Liver (tissue), 8 donors: ENCODE measurements at regions not wholly inside any gene's neighbourhood (a gene's known extent, or its start where the extent isn't known, plus 50 kb on each side); places are given as distances from the start of the nearest gene placed in this dataset.
"Not testable (repeated sequence)": the region's sequence is repeated elsewhere in the genome, so short reads cannot be mapped to it uniquely, and the experiment has no call there.

Experiments used
- DNase-seq: peaks from one replicate; pipeline ENCODE4 v3.0.0-alpha.2; 2017; ENCODE audit warnings: low spot score
- H3K27ac ChIP-seq, 2 donors: one replicate each; pipeline ENCODE4 v1.7.0; 2013; ENCODE audit warnings: inconsistent platforms in 2 of 2, low read length in 2 of 2, control low read depth in 1 of 2, low read depth in 1 of 2, mild to moderate bottlenecking in 1 of 2
- H3K27me3 ChIP-seq, 4 donors: one replicate each; pipeline versions ENCODE4 v1.6.1 to v1.7.0; 2013; ENCODE audit warnings: low read length in 3 of 4, inconsistent platforms in 1 of 4, mild to moderate bottlenecking in 1 of 4, moderate library complexity in 1 of 4; ENCODE audit not compliant: control insufficient read depth in 4 of 4, insufficient read depth in 4 of 4
- H3K36me3 ChIP-seq, 4 donors: one replicate each; pipeline versions ENCODE4 v1.6.1 to v1.7.0; 2013; ENCODE audit warnings: low read length in 3 of 4, mild to moderate bottlenecking in 3 of 4, low read depth in 1 of 4, moderate library complexity in 1 of 4; ENCODE audit not compliant: control insufficient read depth in 4 of 4, insufficient read depth in 3 of 4
- H3K4me1 ChIP-seq, 4 donors: one replicate each; pipeline versions ENCODE4 v1.6.1 to v1.7.0; 2013; ENCODE audit warnings: low read length in 3 of 4, mild to moderate bottlenecking in 3 of 4, moderate library complexity in 1 of 4; ENCODE audit not compliant: control insufficient read depth in 4 of 4, insufficient read depth in 4 of 4
- H3K4me3 ChIP-seq, 3 donors: one replicate each; pipeline versions ENCODE4 v1.6.1 to v1.7.0; 2013; ENCODE audit warnings: low read length in 3 of 3, control low read depth in 1 of 3, low read depth in 1 of 3, mild to moderate bottlenecking in 1 of 3
- H3K9ac ChIP-seq, 2 donors: one replicate each; pipeline ENCODE4 v1.7.0; 2013; ENCODE audit warnings: low read length in 2 of 2, mild to moderate bottlenecking in 2 of 2, moderate library complexity in 2 of 2, control low read depth in 1 of 2, low read depth in 1 of 2
- H3K9me3 ChIP-seq, 4 donors: one replicate each; pipeline versions ENCODE4 v1.6.1 to v1.7.0; 2013; ENCODE audit warnings: low read length in 3 of 4; ENCODE audit not compliant: control insufficient read depth in 4 of 4
- EGR1 ChIP-seq, 2 donors: IDR thresholded peaks; 2 replicates each; pipeline ENCODE4 v1.6.1; 2016 to 2018; ENCODE audit warnings: antibody characterized with exemption in 2 of 2, low read depth in 2 of 2
- FOXA1 ChIP-seq: IDR thresholded peaks from 2 replicates; pipeline ENCODE4 v1.6.1; 2016; ENCODE audit warnings: antibody characterized with exemption
- FOXA2 ChIP-seq: IDR thresholded peaks from 2 replicates; pipeline ENCODE4 v1.6.1; 2016; ENCODE audit warnings: antibody characterized with exemption
- GABPA ChIP-seq, 2 donors: IDR thresholded peaks in 1 of 2; conservative IDR thresholded peaks in 1 of 2; 2 replicates each; pipeline ENCODE4 v1.6.1; 2016; ENCODE audit warnings: antibody characterized with exemption in 2 of 2, mild to moderate bottlenecking in 1 of 2, moderate library complexity in 1 of 2
- HNF4A ChIP-seq, 2 donors: conservative IDR thresholded peaks; 2 replicates each; pipeline ENCODE4 v1.6.1; 2016; ENCODE audit warnings: antibody characterized with exemption in 2 of 2, mild to moderate bottlenecking in 2 of 2
- HNF4G ChIP-seq: IDR thresholded peaks from 2 replicates; pipeline ENCODE4 v1.6.1; 2016; ENCODE audit warnings: antibody characterized with exemption
- JUND ChIP-seq, 2 donors: IDR thresholded peaks; 2 replicates each; pipeline ENCODE4 v1.6.1; 2016; ENCODE audit warnings: antibody characterized with exemption in 2 of 2
- NR2F2 ChIP-seq: IDR thresholded peaks from 2 replicates; pipeline ENCODE4 v1.6.1; 2016; ENCODE audit warnings: antibody characterized with exemption
- RAD21 ChIP-seq, 2 donors: IDR thresholded peaks; 2 replicates each; pipeline ENCODE4 v1.6.1; 2016; ENCODE audit warnings: antibody characterized with exemption in 2 of 2, mild to moderate bottlenecking in 2 of 2
- RXRA ChIP-seq, 2 donors: IDR thresholded peaks; 2 replicates each; pipeline ENCODE4 v1.6.1; 2017 to 2018; ENCODE audit warnings: antibody characterized with exemption in 2 of 2, mild to moderate bottlenecking in 1 of 2
- SP1 ChIP-seq: IDR thresholded peaks from 2 replicates; pipeline ENCODE4 v1.6.1; 2018; ENCODE audit warnings: antibody characterized with exemption, mild to moderate bottlenecking
- TAF1 ChIP-seq: conservative IDR thresholded peaks from 2 replicates; pipeline ENCODE4 v1.6.1; 2016; ENCODE audit warnings: antibody characterized with exemption, mild to moderate bottlenecking
- YY1 ChIP-seq: IDR thresholded peaks from 2 replicates; pipeline ENCODE4 v1.6.1; 2016; ENCODE audit warnings: antibody characterized with exemption, mild to moderate bottlenecking
- WGBS: extraction: QIAGEN DNeasy Blood & Tissue Kit; methylation state at CpG from one replicate; pipeline ENCODE4 v1.1.7; 2013; 5-methylcytosine and 5-hydroxymethylcytosine counted together
- TF ChIP-seq, protein P1 (sequence below): IDR thresholded peaks from 2 replicates; pipeline ENCODE4 v1.6.1; 2016; ENCODE audit warnings: antibody characterized with exemption
- TF ChIP-seq, protein P2 (sequence below): fragments of 150-350 bp; IDR thresholded peaks from 2 replicates; pipeline ENCODE4 v1.5.1; 2017; ENCODE audit warnings: improper control_type of control experiment, low read depth, low read length; ENCODE audit not compliant: missing input control
- TF ChIP-seq, protein P3 (sequence below): IDR thresholded peaks from 2 replicates; pipeline ENCODE4 v1.6.1; 2016; ENCODE audit warnings: antibody characterized with exemption
- TF ChIP-seq, protein P4 (sequence below): IDR thresholded peaks from 2 replicates; pipeline ENCODE4 v1.6.1; 2016; ENCODE audit warnings: antibody characterized with exemption, mild to moderate bottlenecking
- TF ChIP-seq, protein P5 (sequence below): IDR thresholded peaks from 2 replicates; pipeline ENCODE4 v1.6.1; 2016; ENCODE audit warnings: antibody characterized with exemption
- donor health status: healthy.
- donor health status: healthy.
- donor health status: healthy.
- donor health status: healthy.
- donor health status: healthy.

DNA sequence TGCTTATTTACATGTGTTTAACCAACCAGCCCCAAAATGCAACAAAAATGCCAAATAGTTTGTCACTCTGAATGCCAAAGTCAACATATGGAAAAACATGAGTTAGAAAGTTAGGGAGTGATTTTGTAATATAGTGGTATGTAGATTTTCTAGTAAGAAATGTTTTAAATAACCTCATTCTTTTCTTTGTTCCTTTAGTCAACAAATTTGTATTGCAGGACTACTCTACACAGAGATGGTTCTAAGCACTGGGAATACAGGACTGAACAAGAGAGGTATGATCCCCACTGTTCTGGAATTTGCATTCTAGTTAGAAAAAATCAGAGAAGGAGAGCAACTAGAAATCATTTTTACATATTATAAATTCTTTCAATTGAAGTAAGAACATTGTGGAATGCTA lies 218.8 kb upstream of the ANXA10 start:
- H3K36me3 ChIP-seq, result no peaks in the 10 kb centered on the region
- H3K4me1 ChIP-seq, result peaks cover 0 to 2% (median 0%) of the 10 kb centered on the region in 4 donors
- no peak overlapping the region for H3K27ac ChIP-seq
- TF ChIP-seq YY1, result no peak
- no peak for TF ChIP-seq FOXA1
- no peak for TF ChIP-seq GABPA (IDR thresholded peaks at IDR 0.05 in 1 of 2, conservative IDR thresholded peaks at IDR 0.05 in 1 of 2)
- TF ChIP-seq TAF1, result no peak
- no peak for TF ChIP-seq RAD21 (IDR thresholded peaks at IDR 0.05)
- no peak for TF ChIP-seq SP1
- TF ChIP-seq HNF4A (conservative IDR thresholded peaks at IDR 0.05), result no peak
- no peak for TF ChIP-seq NR2F2
- no peak for TF ChIP-seq FOXA2
- TF ChIP-seq, protein P1, sequence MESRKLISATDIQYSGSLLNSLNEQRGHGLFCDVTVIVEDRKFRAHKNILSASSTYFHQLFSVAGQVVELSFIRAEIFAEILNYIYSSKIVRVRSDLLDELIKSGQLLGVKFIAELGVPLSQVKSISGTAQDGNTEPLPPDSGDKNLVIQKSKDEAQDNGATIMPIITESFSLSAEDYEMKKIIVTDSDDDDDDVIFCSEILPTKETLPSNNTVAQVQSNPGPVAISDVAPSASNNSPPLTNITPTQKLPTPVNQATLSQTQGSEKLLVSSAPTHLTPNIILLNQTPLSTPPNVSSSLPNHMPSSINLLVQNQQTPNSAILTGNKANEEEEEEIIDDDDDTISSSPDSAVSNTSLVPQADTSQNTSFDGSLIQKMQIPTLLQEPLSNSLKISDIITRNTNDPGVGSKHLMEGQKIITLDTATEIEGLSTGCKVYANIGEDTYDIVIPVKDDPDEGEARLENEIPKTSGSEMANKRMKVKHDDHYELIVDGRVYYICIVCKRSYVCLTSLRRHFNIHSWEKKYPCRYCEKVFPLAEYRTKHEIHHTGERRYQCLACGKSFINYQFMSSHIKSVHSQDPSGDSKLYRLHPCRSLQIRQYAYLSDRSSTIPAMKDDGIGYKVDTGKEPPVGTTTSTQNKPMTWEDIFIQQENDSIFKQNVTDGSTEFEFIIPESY, result no peak
- no peak for TF ChIP-seq EGR1 (IDR thresholded peaks at IDR 0.05; ENCODE audit: low read depth in 2 of 2)
- TF ChIP-seq HNF4G, result no peak
- TF ChIP-seq, protein P2, sequence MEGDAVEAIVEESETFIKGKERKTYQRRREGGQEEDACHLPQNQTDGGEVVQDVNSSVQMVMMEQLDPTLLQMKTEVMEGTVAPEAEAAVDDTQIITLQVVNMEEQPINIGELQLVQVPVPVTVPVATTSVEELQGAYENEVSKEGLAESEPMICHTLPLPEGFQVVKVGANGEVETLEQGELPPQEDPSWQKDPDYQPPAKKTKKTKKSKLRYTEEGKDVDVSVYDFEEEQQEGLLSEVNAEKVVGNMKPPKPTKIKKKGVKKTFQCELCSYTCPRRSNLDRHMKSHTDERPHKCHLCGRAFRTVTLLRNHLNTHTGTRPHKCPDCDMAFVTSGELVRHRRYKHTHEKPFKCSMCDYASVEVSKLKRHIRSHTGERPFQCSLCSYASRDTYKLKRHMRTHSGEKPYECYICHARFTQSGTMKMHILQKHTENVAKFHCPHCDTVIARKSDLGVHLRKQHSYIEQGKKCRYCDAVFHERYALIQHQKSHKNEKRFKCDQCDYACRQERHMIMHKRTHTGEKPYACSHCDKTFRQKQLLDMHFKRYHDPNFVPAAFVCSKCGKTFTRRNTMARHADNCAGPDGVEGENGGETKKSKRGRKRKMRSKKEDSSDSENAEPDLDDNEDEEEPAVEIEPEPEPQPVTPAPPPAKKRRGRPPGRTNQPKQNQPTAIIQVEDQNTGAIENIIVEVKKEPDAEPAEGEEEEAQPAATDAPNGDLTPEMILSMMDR, result no peak
- TF ChIP-seq RXRA (IDR thresholded peaks at IDR 0.05), result no peak
- TF ChIP-seq, protein P3, sequence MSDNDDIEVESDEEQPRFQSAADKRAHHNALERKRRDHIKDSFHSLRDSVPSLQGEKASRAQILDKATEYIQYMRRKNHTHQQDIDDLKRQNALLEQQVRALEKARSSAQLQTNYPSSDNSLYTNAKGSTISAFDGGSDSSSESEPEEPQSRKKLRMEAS, result no peak
- TF ChIP-seq JUND (IDR thresholded peaks at IDR 0.05), result no peak
- TF ChIP-seq, protein P4, sequence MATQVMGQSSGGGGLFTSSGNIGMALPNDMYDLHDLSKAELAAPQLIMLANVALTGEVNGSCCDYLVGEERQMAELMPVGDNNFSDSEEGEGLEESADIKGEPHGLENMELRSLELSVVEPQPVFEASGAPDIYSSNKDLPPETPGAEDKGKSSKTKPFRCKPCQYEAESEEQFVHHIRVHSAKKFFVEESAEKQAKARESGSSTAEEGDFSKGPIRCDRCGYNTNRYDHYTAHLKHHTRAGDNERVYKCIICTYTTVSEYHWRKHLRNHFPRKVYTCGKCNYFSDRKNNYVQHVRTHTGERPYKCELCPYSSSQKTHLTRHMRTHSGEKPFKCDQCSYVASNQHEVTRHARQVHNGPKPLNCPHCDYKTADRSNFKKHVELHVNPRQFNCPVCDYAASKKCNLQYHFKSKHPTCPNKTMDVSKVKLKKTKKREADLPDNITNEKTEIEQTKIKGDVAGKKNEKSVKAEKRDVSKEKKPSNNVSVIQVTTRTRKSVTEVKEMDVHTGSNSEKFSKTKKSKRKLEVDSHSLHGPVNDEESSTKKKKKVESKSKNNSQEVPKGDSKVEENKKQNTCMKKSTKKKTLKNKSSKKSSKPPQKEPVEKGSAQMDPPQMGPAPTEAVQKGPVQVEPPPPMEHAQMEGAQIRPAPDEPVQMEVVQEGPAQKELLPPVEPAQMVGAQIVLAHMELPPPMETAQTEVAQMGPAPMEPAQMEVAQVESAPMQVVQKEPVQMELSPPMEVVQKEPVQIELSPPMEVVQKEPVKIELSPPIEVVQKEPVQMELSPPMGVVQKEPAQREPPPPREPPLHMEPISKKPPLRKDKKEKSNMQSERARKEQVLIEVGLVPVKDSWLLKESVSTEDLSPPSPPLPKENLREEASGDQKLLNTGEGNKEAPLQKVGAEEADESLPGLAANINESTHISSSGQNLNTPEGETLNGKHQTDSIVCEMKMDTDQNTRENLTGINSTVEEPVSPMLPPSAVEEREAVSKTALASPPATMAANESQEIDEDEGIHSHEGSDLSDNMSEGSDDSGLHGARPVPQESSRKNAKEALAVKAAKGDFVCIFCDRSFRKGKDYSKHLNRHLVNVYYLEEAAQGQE, result no peak
- TF ChIP-seq, protein P5, sequence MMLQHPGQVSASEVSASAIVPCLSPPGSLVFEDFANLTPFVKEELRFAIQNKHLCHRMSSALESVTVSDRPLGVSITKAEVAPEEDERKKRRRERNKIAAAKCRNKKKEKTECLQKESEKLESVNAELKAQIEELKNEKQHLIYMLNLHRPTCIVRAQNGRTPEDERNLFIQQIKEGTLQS, result no peak
- no peak overlapping the region for H3K9ac ChIP-seq
- no peak overlapping the region for H3K4me3 ChIP-seq
- no peak for DNase-seq
- H3K9me3 ChIP-seq, result no peaks in the 10 kb centered on the region
- H3K27me3 ChIP-seq, result peaks cover 0 to 3% (median 1%) of the 10 kb centered on the region in 4 donors

DNA sequence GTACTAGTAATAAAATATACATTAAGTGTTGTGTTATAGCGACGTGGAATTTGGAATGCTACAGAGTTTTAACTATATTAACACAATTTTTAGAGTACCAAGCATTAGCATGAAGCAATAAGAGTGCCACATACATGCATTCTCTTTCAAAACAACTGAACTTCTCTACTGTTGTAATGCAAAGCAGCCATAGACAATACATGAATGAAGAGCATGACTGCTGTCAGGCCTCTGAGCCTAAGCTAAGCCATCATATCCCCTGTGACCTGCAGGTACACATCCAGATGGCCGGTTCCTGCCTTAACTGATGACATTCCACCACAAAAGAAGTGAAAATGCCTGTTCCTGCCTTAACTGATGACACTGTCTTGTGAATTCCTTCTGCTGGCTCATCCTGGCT lies 216.2 kb upstream of the ANXA10 start:
- not testable (repeated sequence) for H3K9ac ChIP-seq, H3K27ac ChIP-seq, DNase-seq, H3K36me3 ChIP-seq, H3K9me3 ChIP-seq, H3K4me1 ChIP-seq, H3K27me3 ChIP-seq, H3K4me3 ChIP-seq
- WGBS, result 78% methylated on average over 3 of the region's 3 CpGs

DNA sequence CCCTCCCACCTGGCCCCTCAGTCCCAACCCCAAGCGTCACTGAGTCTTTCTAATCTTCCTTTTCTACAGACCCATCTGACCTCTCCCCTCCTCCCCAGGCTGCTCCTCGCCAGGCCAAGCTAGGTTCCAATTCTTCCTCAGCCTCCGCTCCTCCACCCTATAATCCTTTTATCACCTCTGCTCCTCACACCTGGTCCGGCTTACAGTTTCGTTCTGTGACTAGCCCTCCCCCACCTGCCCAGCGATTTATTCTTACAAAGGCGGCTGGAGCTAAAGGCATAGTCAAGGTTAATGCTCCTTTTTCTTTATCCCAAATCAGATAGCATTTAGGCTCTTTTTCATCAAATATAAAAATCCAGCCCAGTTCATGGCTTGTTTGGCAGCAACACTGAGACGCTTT lies 214.5 kb upstream of the ANXA10 start:
- 55% methylated on average over 8 of the region's 8 CpGs for WGBS
- H3K36me3 ChIP-seq, H3K27me3 ChIP-seq: not testable (repeated sequence)

More for the DNA sequence above, 214.5 kb upstream of the ANXA10 start:
- H3K4me1 ChIP-seq, DNase-seq, H3K9me3 ChIP-seq, H3K4me3 ChIP-seq, H3K9ac ChIP-seq, H3K27ac ChIP-seq: not testable (repeated sequence)
